AG10803 (cell line): ENCODE measurements at regions not wholly inside any gene's neighbourhood (a gene's known extent, or its start where the extent isn't known, plus 50 kb on each side); places are given as distances from the start of the nearest gene placed in this dataset.

Experiments
- DNase-seq: peaks from one replicate; pipeline ENCODE4 v3.0.0; 2010; ENCODE audit warnings: low read depth
- H3K4me3 ChIP-seq: 2 replicates; pipeline ENCODE4 v1.5.1; 2011; ENCODE audit warnings: mild to moderate bottlenecking, low read length, control low read depth
- CTCF ChIP-seq: conservative IDR thresholded peaks from 2 replicates; pipeline ENCODE4 v1.5.1; 2011; ENCODE audit warnings: mild to moderate bottlenecking, low read length, control low read depth, inconsistent platforms

- TF ChIP-seq CTCF: no peak
- no peak for DNase-seq
- H3K4me3 ChIP-seq: no peak overlapping the region
These were observed 70.6 kb upstream of the ESRRB start for GRCh38 chr14:76305268-76305826.

- TF ChIP-seq CTCF: no peak
These were observed 69.8 kb upstream of the ESRRB start for GRCh38 chr14:76306131-76306530.

GRCh38 chr14:76307786-76308780 lies 67.9 kb upstream of the ESRRB start:
- H3K4me3 ChIP-seq: no peak overlapping the region
- no peak for DNase-seq
- no peak for TF ChIP-seq CTCF

More at GRCh38 chr14:76306131-76306530, 69.8 kb upstream of the ESRRB start:
- H3K4me3 ChIP-seq: no peak overlapping the region
- no peak for DNase-seq

- no peak for DNase-seq
- no peak overlapping the region for H3K4me3 ChIP-seq
- TF ChIP-seq CTCF: no peak
These were observed 66.3 kb upstream of the ESRRB start for GRCh38 chr14:76309572-76310162.

GRCh38 chr14:76311079-76311758 lies 64.7 kb upstream of the ESRRB start:
- no peak for DNase-seq
- H3K4me3 ChIP-seq: no peak overlapping the region
- TF ChIP-seq CTCF: no peak

GRCh38 chr14:76312821-76313220 lies 63.1 kb upstream of the ESRRB start:
- TF ChIP-seq CTCF: no peak
- no peak overlapping the region for H3K4me3 ChIP-seq
- no peak for DNase-seq
